Esophagus squamous epithelium (tissue), 4 donors: ENCODE measurements at regions not wholly inside any gene's neighbourhood (a gene's known extent, or its start where the extent isn't known, plus 50 kb on each side); places are given as distances from the start of the nearest gene placed in this dataset.

ENCODE experiments used
- CTCF ChIP-seq, 6 experiments: fragments of 450-650 bp in 4 of 6; fragments of 200-600 bp in 2 of 6; sonication (generic) in 2 of 6; IDR thresholded peaks; one replicate each; pipeline ENCODE4 v1.5.1; 2016 to 2019; ENCODE audit warnings: antibody characterized with exemption in 6 of 6, mild to moderate bottlenecking in 4 of 6, moderate library complexity in 4 of 6
- POLR2A ChIP-seq, 4 donors: fragments of 450-650 bp; IDR thresholded peaks; one replicate each; pipeline ENCODE4 v1.6.1; 2017; ENCODE audit warnings: antibody characterized with exemption in 4 of 4, mild to moderate bottlenecking in 4 of 4, moderate library complexity in 3 of 4

DNA sequence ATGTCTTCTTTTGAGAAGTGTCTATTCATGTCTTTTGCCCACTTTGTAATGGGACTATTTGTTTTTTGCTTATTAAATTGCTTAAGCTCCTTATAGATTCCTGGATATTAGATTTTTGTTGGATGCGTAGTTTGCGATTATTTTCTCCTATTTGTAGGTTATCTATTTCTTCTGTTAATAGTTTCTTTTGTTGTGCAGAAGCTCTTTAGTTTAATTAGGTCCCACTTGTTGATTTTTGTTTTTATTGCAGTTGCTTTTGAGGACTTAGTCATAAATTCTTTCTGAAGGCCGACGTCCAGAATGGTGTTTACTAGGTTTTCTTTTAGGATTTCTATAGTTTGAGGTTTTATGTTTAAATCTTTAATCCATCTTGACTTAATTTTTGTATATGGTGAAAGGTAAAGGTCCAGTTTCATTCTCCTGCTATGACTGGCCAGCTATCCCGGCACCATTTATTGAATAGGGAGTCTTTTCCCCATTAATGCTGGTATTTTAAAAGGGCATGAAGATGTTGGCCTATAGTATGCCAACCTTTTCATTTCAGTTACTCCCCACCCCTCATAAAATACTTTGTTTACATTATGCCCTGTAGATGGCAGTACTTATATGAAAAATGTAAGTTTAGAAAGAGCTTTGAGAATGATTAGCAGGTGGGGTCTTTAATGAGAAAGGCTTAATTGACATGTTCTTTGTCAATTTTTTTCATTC, 62.9 kb upstream of the PSMA6 start:
- TF ChIP-seq CTCF (IDR thresholded peaks at IDR 0.05) (peak in 5 of 6 experiments; percentile 20 to 50 (median 24)), POLR2A (IDR thresholded peaks at IDR 0.05) (no peak)
